Panc1 (cell line): ENCODE measurements at regions not wholly inside any gene's neighbourhood (a gene's known extent, or its start where the extent isn't known, plus 50 kb on each side); places are given as distances from the start of the nearest gene placed in this dataset.

Source experiments
- POLR2AphosphoS5 ChIP-seq: IDR thresholded peaks from 2 replicates; pipeline ENCODE4 v1.6.1; 2012; ENCODE audit warnings: mild to moderate bottlenecking, low read depth, low read length, moderate library complexity
- SIN3A ChIP-seq: IDR thresholded peaks from 2 replicates; pipeline ENCODE4 v1.6.1; 2012; ENCODE audit warnings: low read depth, mild to moderate bottlenecking, low read length, moderate library complexity, borderline replicate concordance; ENCODE audit not compliant: insufficient read depth
- TF ChIP-seq, protein P1 (sequence below): fragments of 450-650 bp; IDR thresholded peaks from 2 replicates; pipeline ENCODE4 v1.5.1; 2017; ENCODE audit warnings: mild to moderate bottlenecking
- TF ChIP-seq, protein P2 (sequence below), 2 experiments: IDR thresholded peaks; 2 replicates each; pipeline ENCODE4 v1.6.1; 2011 to 2012; ENCODE audit warnings: low read depth in 2 of 2, control low read depth in 1 of 2, low read length in 1 of 2, mild to moderate bottlenecking in 1 of 2, moderate library complexity in 1 of 2; ENCODE audit not compliant: insufficient read depth in 1 of 2

- TF ChIP-seq, protein P1, sequence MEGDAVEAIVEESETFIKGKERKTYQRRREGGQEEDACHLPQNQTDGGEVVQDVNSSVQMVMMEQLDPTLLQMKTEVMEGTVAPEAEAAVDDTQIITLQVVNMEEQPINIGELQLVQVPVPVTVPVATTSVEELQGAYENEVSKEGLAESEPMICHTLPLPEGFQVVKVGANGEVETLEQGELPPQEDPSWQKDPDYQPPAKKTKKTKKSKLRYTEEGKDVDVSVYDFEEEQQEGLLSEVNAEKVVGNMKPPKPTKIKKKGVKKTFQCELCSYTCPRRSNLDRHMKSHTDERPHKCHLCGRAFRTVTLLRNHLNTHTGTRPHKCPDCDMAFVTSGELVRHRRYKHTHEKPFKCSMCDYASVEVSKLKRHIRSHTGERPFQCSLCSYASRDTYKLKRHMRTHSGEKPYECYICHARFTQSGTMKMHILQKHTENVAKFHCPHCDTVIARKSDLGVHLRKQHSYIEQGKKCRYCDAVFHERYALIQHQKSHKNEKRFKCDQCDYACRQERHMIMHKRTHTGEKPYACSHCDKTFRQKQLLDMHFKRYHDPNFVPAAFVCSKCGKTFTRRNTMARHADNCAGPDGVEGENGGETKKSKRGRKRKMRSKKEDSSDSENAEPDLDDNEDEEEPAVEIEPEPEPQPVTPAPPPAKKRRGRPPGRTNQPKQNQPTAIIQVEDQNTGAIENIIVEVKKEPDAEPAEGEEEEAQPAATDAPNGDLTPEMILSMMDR = no peak
- no peak for TF ChIP-seq POLR2AphosphoS5
- TF ChIP-seq SIN3A = no peak
- TF ChIP-seq, protein P2, sequence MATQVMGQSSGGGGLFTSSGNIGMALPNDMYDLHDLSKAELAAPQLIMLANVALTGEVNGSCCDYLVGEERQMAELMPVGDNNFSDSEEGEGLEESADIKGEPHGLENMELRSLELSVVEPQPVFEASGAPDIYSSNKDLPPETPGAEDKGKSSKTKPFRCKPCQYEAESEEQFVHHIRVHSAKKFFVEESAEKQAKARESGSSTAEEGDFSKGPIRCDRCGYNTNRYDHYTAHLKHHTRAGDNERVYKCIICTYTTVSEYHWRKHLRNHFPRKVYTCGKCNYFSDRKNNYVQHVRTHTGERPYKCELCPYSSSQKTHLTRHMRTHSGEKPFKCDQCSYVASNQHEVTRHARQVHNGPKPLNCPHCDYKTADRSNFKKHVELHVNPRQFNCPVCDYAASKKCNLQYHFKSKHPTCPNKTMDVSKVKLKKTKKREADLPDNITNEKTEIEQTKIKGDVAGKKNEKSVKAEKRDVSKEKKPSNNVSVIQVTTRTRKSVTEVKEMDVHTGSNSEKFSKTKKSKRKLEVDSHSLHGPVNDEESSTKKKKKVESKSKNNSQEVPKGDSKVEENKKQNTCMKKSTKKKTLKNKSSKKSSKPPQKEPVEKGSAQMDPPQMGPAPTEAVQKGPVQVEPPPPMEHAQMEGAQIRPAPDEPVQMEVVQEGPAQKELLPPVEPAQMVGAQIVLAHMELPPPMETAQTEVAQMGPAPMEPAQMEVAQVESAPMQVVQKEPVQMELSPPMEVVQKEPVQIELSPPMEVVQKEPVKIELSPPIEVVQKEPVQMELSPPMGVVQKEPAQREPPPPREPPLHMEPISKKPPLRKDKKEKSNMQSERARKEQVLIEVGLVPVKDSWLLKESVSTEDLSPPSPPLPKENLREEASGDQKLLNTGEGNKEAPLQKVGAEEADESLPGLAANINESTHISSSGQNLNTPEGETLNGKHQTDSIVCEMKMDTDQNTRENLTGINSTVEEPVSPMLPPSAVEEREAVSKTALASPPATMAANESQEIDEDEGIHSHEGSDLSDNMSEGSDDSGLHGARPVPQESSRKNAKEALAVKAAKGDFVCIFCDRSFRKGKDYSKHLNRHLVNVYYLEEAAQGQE (IDR thresholded peaks at IDR 0.05; ENCODE audit: insufficient read depth in 1 of 2, low read depth in 2 of 2, low read length in 1 of 2) = no peak
Observed at GRCh38 chr5:158626718-158627117, 473.0 kb downstream of the EBF1 start.
